Neural cell (in vitro differentiated cells): ENCODE measurements at regions not wholly inside any gene's neighbourhood (a gene's known extent, or its start where the extent isn't known, plus 50 kb on each side); places are given as distances from the start of the nearest gene placed in this dataset.

Source experiments
- H2AFZ ChIP-seq: fragments of 200-600, 300-800 bp; sonication (generic), shearing (Covaris generic); 2 replicates; pipeline ENCODE4 v1.6.0; 2014; ENCODE audit warnings: low read depth, mild to moderate bottlenecking, antibody characterized with exemption, low read length, moderate library complexity
- H3F3A ChIP-seq: fragments of 200-600 bp; shearing (Covaris generic); 2 replicates; pipeline ENCODE4 v1.6.1; 2016; ENCODE audit warnings: mild to moderate bottlenecking, moderate library complexity, mixed read lengths, antibody characterized with exemption, low read length; ENCODE audit not compliant: insufficient read depth, poor library complexity, severe bottlenecking
- H3K27ac ChIP-seq: fragments of 200-600, 300-800 bp; sonication (generic), shearing (Covaris generic); 2 replicates; pipeline ENCODE4 v1.5.1; 2014; ENCODE audit warnings: mild to moderate bottlenecking, low read length, moderate library complexity
- H3K27me3 ChIP-seq: fragments of 300-800, 200-600 bp; sonication (generic), shearing (Covaris generic); 2 replicates; pipeline ENCODE4 v1.6.0; 2014; ENCODE audit warnings: mild to moderate bottlenecking, low read depth, low read length, moderate library complexity; ENCODE audit not compliant: insufficient read depth
- H3K36me3 ChIP-seq: fragments of 300-800, 200-600 bp; sonication (generic), shearing (Covaris generic); 2 replicates; pipeline ENCODE4 v1.5.1; 2014; ENCODE audit warnings: mild to moderate bottlenecking, antibody characterized with exemption, low read length, moderate library complexity; ENCODE audit not compliant: insufficient read depth
- H3K4me2 ChIP-seq: fragments of 300-800, 200-600 bp; sonication (generic), shearing (Covaris generic); 2 replicates; pipeline ENCODE4 v1.6.0; 2014; ENCODE audit warnings: mild to moderate bottlenecking, low read length
- H3K4me3 ChIP-seq: fragments of 300-800, 200-600 bp; sonication (generic), shearing (Covaris generic); 2 replicates; pipeline ENCODE4 v1.5.1; 2014; ENCODE audit warnings: mild to moderate bottlenecking, low read length, moderate library complexity
- H3K79me2 ChIP-seq: fragments of 200-600 bp; shearing (Covaris generic); replicated peaks from 2 replicates; pipeline ENCODE4 v1.6.0; 2014; ENCODE audit warnings: mild to moderate bottlenecking, low read length, moderate library complexity; ENCODE audit not compliant: insufficient read depth
- H3K9ac ChIP-seq: fragments of 300-800, 200-600 bp; sonication (generic), shearing (Covaris generic); 2 replicates; pipeline ENCODE4 v1.6.1; 2016; ENCODE audit warnings: mild to moderate bottlenecking, low read length, mixed read lengths
- H3K9me2 ChIP-seq: fragments of 200-600 bp; shearing (Covaris generic); 2 replicates; pipeline ENCODE4 v1.6.1; 2016; ENCODE audit warnings: mild to moderate bottlenecking, low read length, mixed read lengths; ENCODE audit not compliant: insufficient read depth
- H3K9me3 ChIP-seq: fragments of 200-600, 300-800 bp; sonication (generic), shearing (Covaris generic); 2 replicates; pipeline ENCODE4 v1.6.1; 2016; ENCODE audit warnings: mild to moderate bottlenecking, mixed run types, low read length, moderate library complexity, mixed read lengths
- H4K20me1 ChIP-seq: fragments of 200-600 bp; shearing (Covaris generic); 2 replicates; pipeline ENCODE4 v1.6.1; 2016; ENCODE audit warnings: mild to moderate bottlenecking, mixed run types; ENCODE audit not compliant: insufficient read depth
- EP300 ChIP-seq: fragments of 450-650 bp; conservative IDR thresholded peaks from 2 replicates; pipeline ENCODE4 v1.6.1; 2014; ENCODE audit warnings: antibody characterized with exemption, mild to moderate bottlenecking, moderate library complexity; ENCODE audit not compliant: poor library complexity, severe bottlenecking
- EZH2 ChIP-seq: fragments of 200-600, 300-800 bp; shearing (Covaris generic), sonication (generic); IDR thresholded peaks from 2 replicates; pipeline ENCODE4 v1.6.1; 2014; ENCODE audit warnings: antibody characterized with exemption, low read length, borderline replicate concordance, mild to moderate bottlenecking; ENCODE audit not compliant: insufficient read depth, poor library complexity, severe bottlenecking
- MXI1 ChIP-seq: fragments of 450-650 bp; conservative IDR thresholded peaks from 2 replicates; pipeline ENCODE4 v1.6.1; 2014; ENCODE audit warnings: antibody characterized with exemption, mild to moderate bottlenecking; ENCODE audit not compliant: poor library complexity, severe bottlenecking
- POLR2AphosphoS5 ChIP-seq: IDR thresholded peaks from 2 replicates; pipeline ENCODE4 v1.6.1; 2012
- RAD21 ChIP-seq: fragments of 450-650 bp; conservative IDR thresholded peaks from 2 replicates; pipeline ENCODE4 v1.6.1; 2014; ENCODE audit warnings: antibody characterized with exemption, mild to moderate bottlenecking, moderate library complexity
- SMC3 ChIP-seq: fragments of 450-650 bp; conservative IDR thresholded peaks from 2 replicates; pipeline ENCODE4 v1.6.1; 2014; ENCODE audit warnings: antibody characterized with exemption, mild to moderate bottlenecking, moderate library complexity; ENCODE audit not compliant: poor library complexity
- TAF1 ChIP-seq: IDR thresholded peaks from 2 replicates; pipeline ENCODE4 v1.6.1; 2012; ENCODE audit warnings: low read depth
- TF ChIP-seq, protein P1 (sequence below): fragments of 450-650 bp; IDR thresholded peaks from 2 replicates; pipeline ENCODE4 v1.5.1; 2014; ENCODE audit warnings: antibody characterized with exemption, mild to moderate bottlenecking, moderate library complexity; ENCODE audit not compliant: poor library complexity, severe bottlenecking
- TF ChIP-seq, protein P2 (sequence below): IDR thresholded peaks from 2 replicates; pipeline ENCODE4 v1.6.1; 2012; ENCODE audit warnings: borderline replicate concordance

DNA sequence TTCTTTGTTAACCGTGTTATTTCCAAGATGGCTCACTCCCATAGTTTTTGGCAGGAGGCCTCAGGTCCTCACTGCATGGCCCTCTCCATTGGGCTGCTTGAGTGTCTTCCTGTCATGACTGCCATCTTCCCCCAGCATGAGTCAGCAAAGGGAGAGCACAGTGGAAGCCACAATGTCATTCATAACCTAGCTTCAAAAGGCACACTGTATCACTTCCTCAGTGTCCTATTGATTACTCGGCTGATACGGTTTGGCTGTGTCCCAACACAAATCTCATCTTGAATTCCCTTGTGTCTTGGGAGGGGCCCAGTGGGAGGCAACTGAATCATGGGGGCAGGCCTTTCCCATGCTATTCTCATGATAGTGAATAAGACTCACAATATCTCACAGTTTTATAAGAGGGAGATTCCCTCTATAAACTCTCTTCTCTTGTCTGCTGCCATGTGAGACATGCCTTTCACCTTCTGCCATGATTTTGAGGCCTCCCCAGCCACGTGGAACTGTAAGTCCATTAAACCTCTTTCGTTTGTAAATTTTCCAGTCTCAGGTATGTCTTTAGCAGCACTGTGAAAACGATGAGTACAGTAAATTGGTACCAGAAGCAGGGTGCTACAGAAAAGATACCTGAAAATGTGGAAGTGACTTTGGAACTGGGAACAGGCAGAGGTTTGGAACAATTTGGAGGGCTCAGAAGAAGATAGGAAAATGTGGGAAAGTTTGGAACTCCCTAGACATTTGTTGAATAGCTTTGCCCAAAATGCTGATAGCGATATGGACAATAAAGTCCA is 106.5 kb downstream of the PRLHR start:
- Histone ChIP-seq H3K9me3 (no peaks in the 10 kb centered on the region), H3K27me3 (no peaks in the 10 kb centered on the region), H3K9me2 (no peaks in the 10 kb centered on the region), H3K4me3 (no peak overlapping the region), H3K27ac (no peak overlapping the region), H4K20me1 (no peaks in the 10 kb centered on the region), H3K4me2 (no peak overlapping the region), H3K9ac (no peak overlapping the region), H3K36me3 (no peaks in the 10 kb centered on the region), H3F3A (no peaks in the 10 kb centered on the region), H2AFZ (no peak overlapping the region), H3K79me2 (no peaks in the 10 kb centered on the region)
- TF ChIP-seq SMC3 = no peak

DNA sequence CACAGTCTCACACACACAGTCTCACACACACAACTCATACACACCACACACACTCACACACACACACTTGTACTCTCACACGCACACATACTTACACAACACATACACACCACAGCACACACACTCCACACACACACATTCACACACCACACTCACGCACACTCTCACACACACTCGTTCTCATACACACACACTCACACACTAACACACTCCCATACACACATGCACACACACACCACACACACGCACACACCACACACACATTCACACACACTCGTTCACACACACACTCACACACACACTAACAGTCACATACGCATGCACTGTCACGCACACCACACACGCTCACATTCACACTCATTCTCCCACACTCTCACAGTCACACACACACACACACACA is 109.8 kb downstream of the PRLHR start:
- no peaks in the 10 kb centered on the region for H3F3A ChIP-seq
- no peak overlapping the region for H3K4me2 ChIP-seq
- no peaks in the 10 kb centered on the region for H3K9me3 ChIP-seq
- no peaks in the 10 kb centered on the region for H4K20me1 ChIP-seq
- H3K79me2 ChIP-seq = no peaks in the 10 kb centered on the region
- no peak overlapping the region for H2AFZ ChIP-seq
- no peak overlapping the region for H3K9ac ChIP-seq
- H3K4me3 ChIP-seq = no peak overlapping the region
- TF ChIP-seq POLR2AphosphoS5 (no peak), EP300 (no peak), EZH2 (no peak), RAD21 (no peak), SMC3 (no peak), MXI1 (no peak), TAF1 (no peak)
- TF ChIP-seq, protein P1, sequence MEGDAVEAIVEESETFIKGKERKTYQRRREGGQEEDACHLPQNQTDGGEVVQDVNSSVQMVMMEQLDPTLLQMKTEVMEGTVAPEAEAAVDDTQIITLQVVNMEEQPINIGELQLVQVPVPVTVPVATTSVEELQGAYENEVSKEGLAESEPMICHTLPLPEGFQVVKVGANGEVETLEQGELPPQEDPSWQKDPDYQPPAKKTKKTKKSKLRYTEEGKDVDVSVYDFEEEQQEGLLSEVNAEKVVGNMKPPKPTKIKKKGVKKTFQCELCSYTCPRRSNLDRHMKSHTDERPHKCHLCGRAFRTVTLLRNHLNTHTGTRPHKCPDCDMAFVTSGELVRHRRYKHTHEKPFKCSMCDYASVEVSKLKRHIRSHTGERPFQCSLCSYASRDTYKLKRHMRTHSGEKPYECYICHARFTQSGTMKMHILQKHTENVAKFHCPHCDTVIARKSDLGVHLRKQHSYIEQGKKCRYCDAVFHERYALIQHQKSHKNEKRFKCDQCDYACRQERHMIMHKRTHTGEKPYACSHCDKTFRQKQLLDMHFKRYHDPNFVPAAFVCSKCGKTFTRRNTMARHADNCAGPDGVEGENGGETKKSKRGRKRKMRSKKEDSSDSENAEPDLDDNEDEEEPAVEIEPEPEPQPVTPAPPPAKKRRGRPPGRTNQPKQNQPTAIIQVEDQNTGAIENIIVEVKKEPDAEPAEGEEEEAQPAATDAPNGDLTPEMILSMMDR = no peak
- TF ChIP-seq, protein P2, sequence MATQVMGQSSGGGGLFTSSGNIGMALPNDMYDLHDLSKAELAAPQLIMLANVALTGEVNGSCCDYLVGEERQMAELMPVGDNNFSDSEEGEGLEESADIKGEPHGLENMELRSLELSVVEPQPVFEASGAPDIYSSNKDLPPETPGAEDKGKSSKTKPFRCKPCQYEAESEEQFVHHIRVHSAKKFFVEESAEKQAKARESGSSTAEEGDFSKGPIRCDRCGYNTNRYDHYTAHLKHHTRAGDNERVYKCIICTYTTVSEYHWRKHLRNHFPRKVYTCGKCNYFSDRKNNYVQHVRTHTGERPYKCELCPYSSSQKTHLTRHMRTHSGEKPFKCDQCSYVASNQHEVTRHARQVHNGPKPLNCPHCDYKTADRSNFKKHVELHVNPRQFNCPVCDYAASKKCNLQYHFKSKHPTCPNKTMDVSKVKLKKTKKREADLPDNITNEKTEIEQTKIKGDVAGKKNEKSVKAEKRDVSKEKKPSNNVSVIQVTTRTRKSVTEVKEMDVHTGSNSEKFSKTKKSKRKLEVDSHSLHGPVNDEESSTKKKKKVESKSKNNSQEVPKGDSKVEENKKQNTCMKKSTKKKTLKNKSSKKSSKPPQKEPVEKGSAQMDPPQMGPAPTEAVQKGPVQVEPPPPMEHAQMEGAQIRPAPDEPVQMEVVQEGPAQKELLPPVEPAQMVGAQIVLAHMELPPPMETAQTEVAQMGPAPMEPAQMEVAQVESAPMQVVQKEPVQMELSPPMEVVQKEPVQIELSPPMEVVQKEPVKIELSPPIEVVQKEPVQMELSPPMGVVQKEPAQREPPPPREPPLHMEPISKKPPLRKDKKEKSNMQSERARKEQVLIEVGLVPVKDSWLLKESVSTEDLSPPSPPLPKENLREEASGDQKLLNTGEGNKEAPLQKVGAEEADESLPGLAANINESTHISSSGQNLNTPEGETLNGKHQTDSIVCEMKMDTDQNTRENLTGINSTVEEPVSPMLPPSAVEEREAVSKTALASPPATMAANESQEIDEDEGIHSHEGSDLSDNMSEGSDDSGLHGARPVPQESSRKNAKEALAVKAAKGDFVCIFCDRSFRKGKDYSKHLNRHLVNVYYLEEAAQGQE = no peak
- no peaks in the 10 kb centered on the region for H3K36me3 ChIP-seq
- no peaks in the 10 kb centered on the region for H3K9me2 ChIP-seq
- H3K27ac ChIP-seq = no peak overlapping the region
- H3K27me3 ChIP-seq = no peaks in the 10 kb centered on the region
